ELF-1 (cell line): ENCODE measurements at regions not wholly inside any gene's neighbourhood (a gene's known extent, or its start where the extent isn't known, plus 50 kb on each side); places are given as distances from the start of the nearest gene placed in this dataset.

Source experiments
- DNase-seq: peaks from one replicate; pipeline ENCODE4 v3.0.0-alpha.2; 2016; ENCODE audit warnings: low read depth, low spot score

- no peak for DNase-seq
Observed at GRCh38 chr10:105647354-105647753, 1006.3 kb downstream of the SORCS3 start.

GRCh38 chr10:105644978-105645377, 1003.9 kb downstream of the SORCS3 start:
- no peak for DNase-seq

GRCh38 chr10:105644559-105644958, 1003.5 kb downstream of the SORCS3 start:
- DNase-seq, result no peak

- no peak for DNase-seq
Observed at GRCh38 chr10:105644091-105644490, 1003.0 kb downstream of the SORCS3 start.

- no peak for DNase-seq
Observed at GRCh38 chr10:105643660-105644059, 1002.6 kb downstream of the SORCS3 start.

GRCh38 chr10:105634281-105634680, 993.2 kb downstream of the SORCS3 start:
- DNase-seq, result no peak

- no peak for DNase-seq
Observed at GRCh38 chr10:105615715-105616365, 974.8 kb downstream of the SORCS3 start.

GRCh38 chr10:105611244-105611798, 970.2 kb downstream of the SORCS3 start:
- no peak for DNase-seq

GRCh38 chr10:105609451-105609850, 968.4 kb downstream of the SORCS3 start:
- DNase-seq, result no peak

- DNase-seq, result no peak
Observed at GRCh38 chr10:105605918-105606317, 964.8 kb downstream of the SORCS3 start.

- DNase-seq, result no peak
Observed at GRCh38 chr10:105605104-105605503, 964.0 kb downstream of the SORCS3 start.

- DNase-seq, result no peak
Observed at GRCh38 chr10:105598207-105598606, 957.1 kb downstream of the SORCS3 start.

- DNase-seq, result no peak
Observed at GRCh38 chr10:105597312-105597711, 956.2 kb downstream of the SORCS3 start.

GRCh38 chr10:105596749-105597148, 955.7 kb downstream of the SORCS3 start:
- DNase-seq, result no peak

GRCh38 chr10:105594296-105594695, 953.2 kb downstream of the SORCS3 start:
- no peak for DNase-seq

- DNase-seq, result no peak
Observed at GRCh38 chr10:105592468-105592867, 951.4 kb downstream of the SORCS3 start.

- DNase-seq, result no peak
Observed at GRCh38 chr10:105586451-105587098, 945.5 kb downstream of the SORCS3 start.

GRCh38 chr10:105585753-105586152, 944.7 kb downstream of the SORCS3 start:
- DNase-seq, result no peak

GRCh38 chr10:105585171-105585570, 944.1 kb downstream of the SORCS3 start:
- no peak for DNase-seq

- no peak for DNase-seq
Observed at GRCh38 chr10:105579112-105579511, 938.0 kb downstream of the SORCS3 start.

- DNase-seq, result no peak
Observed at GRCh38 chr10:105577865-105578607, 936.9 kb downstream of the SORCS3 start.

- DNase-seq, result no peak
Observed at GRCh38 chr10:105559333-105560097, 918.4 kb downstream of the SORCS3 start.
